Thymus (tissue), 11 donors: ENCODE measurements at regions not wholly inside any gene's neighbourhood (a gene's known extent, or its start where the extent isn't known, plus 50 kb on each side); places are given as distances from the start of the nearest gene placed in this dataset.

ENCODE experiments used
- DNase-seq, 9 donors: peaks; one replicate each; pipeline ENCODE4 v3.0.0-alpha.2; 2013; ENCODE audit warnings: low spot score in 9 of 9, low read depth in 6 of 9, missing footprints in 1 of 9
- H3K27ac ChIP-seq, 2 donors: one replicate each; pipeline ENCODE4 v1.5.1; 2013; ENCODE audit warnings: control low read depth in 1 of 2, low read depth in 1 of 2, low read length in 1 of 2, mild to moderate bottlenecking in 1 of 2, moderate library complexity in 1 of 2
- H3K27me3 ChIP-seq, 2 donors: one replicate each; pipeline ENCODE4 v1.5.1; 2013; ENCODE audit warnings: low read length in 1 of 2; ENCODE audit not compliant: control insufficient read depth in 2 of 2, insufficient read depth in 1 of 2
- H3K36me3 ChIP-seq, 2 donors: one replicate each; pipeline ENCODE4 v1.5.1; 2013; ENCODE audit warnings: low read length in 1 of 2, mild to moderate bottlenecking in 1 of 2, moderate library complexity in 1 of 2; ENCODE audit not compliant: control insufficient read depth in 2 of 2, insufficient read depth in 2 of 2
- H3K4me1 ChIP-seq, 2 donors: one replicate each; pipeline ENCODE4 v1.5.1; 2013; ENCODE audit warnings: low read length in 2 of 2; ENCODE audit not compliant: control insufficient read depth in 2 of 2, insufficient read depth in 2 of 2
- H3K4me3 ChIP-seq, 2 donors: one replicate each; pipeline ENCODE4 v1.5.1; 2013; ENCODE audit warnings: low read length in 2 of 2, control low read depth in 1 of 2, mild to moderate bottlenecking in 1 of 2
- H3K9me3 ChIP-seq, 2 donors: one replicate each; pipeline ENCODE4 v1.5.1; 2013; ENCODE audit warnings: low read length in 1 of 2, mild to moderate bottlenecking in 1 of 2; ENCODE audit not compliant: control insufficient read depth in 2 of 2, insufficient read depth in 1 of 2
- WGBS: extraction: QIAGEN DNeasy Blood & Tissue Kit; methylation state at CpG from one replicate; pipeline ENCODE4 v1.1.7; 2013; 5-methylcytosine and 5-hydroxymethylcytosine counted together
- donor health status: healthy.

DNA sequence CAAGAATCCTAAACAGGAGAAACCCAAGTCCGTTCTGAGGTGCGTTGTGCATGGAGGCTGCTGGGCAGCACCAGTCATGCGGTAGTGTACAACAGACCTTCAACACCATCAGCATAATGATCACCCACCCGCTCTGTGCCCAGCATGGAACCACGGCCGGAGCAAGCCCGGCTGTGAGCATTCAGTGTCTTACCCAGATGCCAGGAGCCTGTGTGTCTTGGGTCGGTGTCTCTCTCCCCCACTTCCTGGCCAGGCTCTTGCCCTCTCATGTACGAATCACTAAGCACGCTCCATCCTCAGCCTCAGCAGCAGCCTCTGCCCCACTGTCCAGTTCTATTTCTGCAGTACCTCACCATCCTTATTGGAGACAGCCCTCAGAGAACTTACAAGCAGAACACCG is 231.6 kb upstream of the IRS2 start:
- no peaks in the 10 kb centered on the region for H3K4me1 ChIP-seq
- H3K27ac ChIP-seq = no peak overlapping the region
- H3K36me3 ChIP-seq = no peaks in the 10 kb centered on the region
- H3K4me3 ChIP-seq = no peak overlapping the region
- no peaks in the 10 kb centered on the region for H3K9me3 ChIP-seq
- no peak for DNase-seq
- H3K27me3 ChIP-seq = no peaks in the 10 kb centered on the region
- 88% methylated on average over 11 of the region's 11 CpGs for WGBS

GRCh38 chr13:110017379-110017778 is 231.0 kb upstream of the IRS2 start:
- Histone ChIP-seq H3K4me1 (no peaks in the 10 kb centered on the region), H3K36me3 (no peaks in the 10 kb centered on the region), H3K4me3 (no peak overlapping the region), H3K9me3 (no peaks in the 10 kb centered on the region), H3K27me3 (no peaks in the 10 kb centered on the region), H3K27ac (no peak overlapping the region)
- 91% methylated on average over 7 of the region's 7 CpGs for WGBS
- DNase-seq = no peak

- WGBS = 95% methylated on average over 6 of the region's 6 CpGs
- no peaks in the 10 kb centered on the region for H3K9me3 ChIP-seq
- H3K27ac ChIP-seq = no peak overlapping the region
- no peaks in the 10 kb centered on the region for H3K36me3 ChIP-seq
- H3K4me3 ChIP-seq = no peak overlapping the region
- H3K27me3 ChIP-seq = no peaks in the 10 kb centered on the region
- DNase-seq = no peak
- H3K4me1 ChIP-seq = no peaks in the 10 kb centered on the region
Measured at GRCh38 chr13:110015253-110015652, 228.9 kb upstream of the IRS2 start.

- 90% methylated on average over 4 of the region's 4 CpGs for WGBS
- no peaks in the 10 kb centered on the region for H3K9me3 ChIP-seq
- no peak overlapping the region for H3K27ac ChIP-seq
- no peaks in the 10 kb centered on the region for H3K36me3 ChIP-seq
- H3K4me3 ChIP-seq = no peak overlapping the region
- DNase-seq = no peak
- no peaks in the 10 kb centered on the region for H3K27me3 ChIP-seq
- H3K4me1 ChIP-seq = no peaks in the 10 kb centered on the region
Measured at GRCh38 chr13:110014719-110015118, 228.3 kb upstream of the IRS2 start.

DNA sequence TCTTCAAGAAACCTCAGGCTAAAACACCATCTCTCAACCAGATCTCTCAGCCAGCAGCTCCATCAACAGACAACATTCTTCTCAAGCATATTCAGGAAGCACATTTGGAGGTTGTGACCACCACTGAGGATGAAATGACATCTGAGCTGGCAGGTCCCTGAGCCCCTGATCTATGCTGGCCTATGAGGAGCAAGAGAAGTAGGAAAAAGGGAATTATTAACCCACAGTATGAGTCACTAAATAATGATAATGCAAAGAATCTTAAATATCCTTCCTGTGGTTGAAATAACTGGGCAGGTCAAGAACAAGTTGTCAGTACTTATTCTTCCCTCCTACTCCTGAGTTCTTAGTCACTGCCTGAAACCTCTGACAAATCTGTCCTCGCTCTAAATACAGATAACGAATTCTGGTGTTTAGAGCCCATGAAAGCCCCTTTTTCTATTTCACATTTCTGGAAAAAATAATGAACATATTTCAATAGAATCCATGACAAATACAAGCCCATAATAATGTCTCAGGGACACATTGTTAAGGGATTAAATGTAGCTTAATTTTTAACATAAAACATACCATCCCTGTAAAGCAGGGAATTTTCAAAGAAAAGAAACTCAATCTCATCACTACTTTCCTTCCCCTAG is 225.8 kb upstream of the IRS2 start:
- DNase-seq = no peak
- no peak overlapping the region for H3K4me3 ChIP-seq
- no peaks in the 10 kb centered on the region for H3K9me3 ChIP-seq
- H3K36me3 ChIP-seq = no peaks in the 10 kb centered on the region
- H3K4me1 ChIP-seq = no peaks in the 10 kb centered on the region
- H3K27me3 ChIP-seq = no peaks in the 10 kb centered on the region
- WGBS = 94% methylated on average over 2 of the region's 2 CpGs
- no peak overlapping the region for H3K27ac ChIP-seq

GRCh38 chr13:110010404-110011138 is 224.2 kb upstream of the IRS2 start:
- H3K27ac ChIP-seq = no peak overlapping the region
- no peak overlapping the region for H3K4me3 ChIP-seq
- H3K4me1 ChIP-seq = no peaks in the 10 kb centered on the region
- no peaks in the 10 kb centered on the region for H3K27me3 ChIP-seq
- WGBS = 95% methylated on average over 5 of the region's 5 CpGs
- no peaks in the 10 kb centered on the region for H3K9me3 ChIP-seq
- DNase-seq = no peak
- H3K36me3 ChIP-seq = no peaks in the 10 kb centered on the region

- Histone ChIP-seq H3K9me3 (no peaks in the 10 kb centered on the region), H3K4me1 (no peaks in the 10 kb centered on the region), H3K36me3 (no peaks in the 10 kb centered on the region), H3K27me3 (no peaks in the 10 kb centered on the region), H3K27ac (no peak overlapping the region), H3K4me3 (no peak overlapping the region)
- no peak for DNase-seq
- 90% methylated on average over 3 of the region's 3 CpGs for WGBS
Measured at GRCh38 chr13:110008816-110009215, 222.4 kb upstream of the IRS2 start.

- Histone ChIP-seq H3K27me3 (no peaks in the 10 kb centered on the region), H3K27ac (no peak overlapping the region), H3K9me3 (no peaks in the 10 kb centered on the region), H3K36me3 (no peaks in the 10 kb centered on the region), H3K4me1 (no peaks in the 10 kb centered on the region), H3K4me3 (no peak overlapping the region)
- WGBS = 96% methylated on average over 8 of the region's 8 CpGs
- no peak for DNase-seq
Measured at GRCh38 chr13:110006304-110006703, 219.9 kb upstream of the IRS2 start.

GRCh38 chr13:110005563-110005962 is 219.2 kb upstream of the IRS2 start:
- no peaks in the 10 kb centered on the region for H3K27me3 ChIP-seq
- H3K4me3 ChIP-seq = no peak overlapping the region
- no peaks in the 10 kb centered on the region for H3K36me3 ChIP-seq
- H3K4me1 ChIP-seq = no peaks in the 10 kb centered on the region
- DNase-seq = no peak
- H3K9me3 ChIP-seq = no peaks in the 10 kb centered on the region
- 95% methylated on average over 2 of the region's 2 CpGs for WGBS
- no peak overlapping the region for H3K27ac ChIP-seq
